Effector memory CD8-positive, alpha-beta T cell (primary cell): ENCODE measurements at regions not wholly inside any gene's neighbourhood (a gene's known extent, or its start where the extent isn't known, plus 50 kb on each side); places are given as distances from the start of the nearest gene placed in this dataset.

Experiments
- ATAC-seq: fragments of 150-1000 bp; cut with Tn5 transposase; replicated peaks from 2 replicates; pipeline ENCODE4 v1.10.0; 2021; ENCODE audit warnings: mild to moderate bottlenecking, moderate library complexity
- DNase-seq, 3 experiments: peaks; one replicate each; pipeline ENCODE4 v3.0.0; 2021
- H3K27ac Mint-ChIP-seq, 2 donors: one replicate each; pipeline ENCODE4 v1.8.0; 2022; ENCODE audit warnings: mild to moderate bottlenecking in 2 of 2, mixed read lengths in 2 of 2, moderate library complexity in 2 of 2
- H3K27me3 Mint-ChIP-seq, 2 donors: one replicate each; pipeline ENCODE4 v1.8.0; 2022; ENCODE audit warnings: mixed read lengths in 2 of 2
- H3K36me3 Mint-ChIP-seq: one replicate; pipeline ENCODE4 v1.8.0; 2022; ENCODE audit warnings: mild to moderate bottlenecking, moderate library complexity, mixed read lengths; ENCODE audit not compliant: insufficient read depth
- H3K4me1 Mint-ChIP-seq, 2 donors: one replicate each; pipeline ENCODE4 v1.8.0; 2022; ENCODE audit warnings: low read depth in 2 of 2, mixed read lengths in 2 of 2
- H3K4me3 Mint-ChIP-seq, 2 donors: one replicate each; pipeline ENCODE4 v1.8.0; 2022; ENCODE audit warnings: mild to moderate bottlenecking in 2 of 2, mixed read lengths in 2 of 2, moderate library complexity in 2 of 2
- H3K9me3 Mint-ChIP-seq, 2 donors: one replicate each; pipeline ENCODE4 v1.8.0; 2022; ENCODE audit warnings: mixed read lengths in 2 of 2

DNA sequence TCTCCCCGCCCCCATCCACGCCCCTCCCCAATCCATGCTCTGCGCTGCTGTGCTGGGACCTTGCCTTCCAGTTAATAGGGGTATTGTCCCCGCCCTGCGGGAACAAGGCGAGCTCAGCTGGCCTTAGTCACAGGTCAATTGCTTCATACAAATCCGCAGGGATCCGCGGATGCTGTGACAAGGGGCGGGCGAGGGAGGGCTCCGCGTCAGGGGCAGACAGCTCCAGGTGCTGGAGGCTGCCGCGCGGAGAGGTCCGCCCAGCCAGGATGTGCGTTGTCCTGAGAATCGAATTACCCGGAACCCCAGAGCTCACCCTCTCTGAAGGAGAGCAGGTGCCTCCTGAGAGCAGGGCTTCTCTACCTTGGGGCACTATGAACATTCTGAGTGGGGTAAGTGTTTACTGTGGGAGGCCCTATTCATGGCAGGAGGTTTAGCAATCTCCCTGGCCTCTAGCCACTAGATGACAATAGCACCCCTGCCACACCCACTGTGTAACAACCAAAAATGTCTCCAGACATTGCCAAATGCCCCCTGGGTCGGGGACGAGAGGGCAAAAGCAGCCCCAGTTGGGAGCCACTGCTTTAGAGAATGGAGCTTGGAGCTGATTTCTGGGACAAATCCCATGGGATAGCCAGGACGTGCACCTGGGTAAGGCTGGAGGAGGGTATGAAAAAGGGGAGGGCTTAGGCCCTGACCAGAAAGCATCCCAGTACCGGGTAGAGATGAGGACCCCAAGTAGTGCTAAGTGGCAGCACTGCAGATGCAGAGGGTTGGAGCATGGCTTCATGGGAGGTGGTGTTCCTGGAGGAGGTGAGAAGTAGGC, 138.2 kb downstream of the CYLD start:
- peaks cover 52 to 88% of the 10 kb centered on the region in 2 donors for H3K27me3 Mint-ChIP-seq
- peaks cover 2 to 4% of the 10 kb centered on the region in 2 donors for H3K4me1 Mint-ChIP-seq
- DNase-seq (no peak), ATAC-seq (no peak)
- H3K27ac Mint-ChIP-seq, result no peak overlapping the region
- no peaks in the 10 kb centered on the region for H3K9me3 Mint-ChIP-seq
- H3K36me3 Mint-ChIP-seq, result no peaks in the 10 kb centered on the region
- H3K4me3 Mint-ChIP-seq, result no peak overlapping the region

- Mint-ChIP-seq H3K4me3 (no peak overlapping the region), H3K27me3 (peaks cover 62 to 81% of the 10 kb centered on the region in 2 donors), H3K36me3 (no peaks in the 10 kb centered on the region), H3K9me3 (no peaks in the 10 kb centered on the region), H3K4me1 (peaks cover 2 to 4% of the 10 kb centered on the region in 2 donors), H3K27ac (no peak overlapping the region)
- DNase-seq (no peak), ATAC-seq (no peak)
Measured at GRCh38 chr16:50878966-50879615, 137.2 kb downstream of the CYLD start.

GRCh38 chr16:50878536-50878935, 136.7 kb downstream of the CYLD start:
- no peak overlapping the region for H3K4me3 Mint-ChIP-seq
- no peak overlapping the region for H3K27ac Mint-ChIP-seq
- H3K4me1 Mint-ChIP-seq, result no peaks in the 10 kb centered on the region
- no peaks in the 10 kb centered on the region for H3K36me3 Mint-ChIP-seq
- DNase-seq, result no peak
- ATAC-seq, result no peak
- no peaks in the 10 kb centered on the region for H3K9me3 Mint-ChIP-seq
- peaks cover 62 to 75% of the 10 kb centered on the region in 2 donors for H3K27me3 Mint-ChIP-seq

DNA sequence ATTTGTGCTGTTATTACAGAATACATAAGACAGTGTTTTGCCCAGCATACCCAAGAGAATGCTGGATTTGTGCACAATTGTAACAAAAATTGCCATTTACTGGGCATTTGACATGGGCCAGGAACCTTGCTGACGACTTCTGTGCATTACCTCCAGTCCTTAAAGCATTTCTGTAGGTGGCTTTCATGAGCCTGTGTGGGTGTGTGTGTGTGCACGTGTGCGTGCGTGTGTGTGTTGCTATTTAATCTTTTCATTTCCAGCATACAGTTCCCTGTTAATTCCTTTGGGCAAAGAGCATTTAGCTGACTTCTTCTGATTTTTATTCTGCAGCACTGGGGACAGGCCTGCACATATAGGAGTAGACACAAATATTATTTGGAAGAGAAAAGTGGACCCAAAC, 134.4 kb downstream of the CYLD start:
- H3K36me3 Mint-ChIP-seq, result no peaks in the 10 kb centered on the region
- no peaks in the 10 kb centered on the region for H3K9me3 Mint-ChIP-seq
- H3K4me3 Mint-ChIP-seq, result no peak overlapping the region
- ATAC-seq (no peak), DNase-seq (no peak)
- H3K4me1 Mint-ChIP-seq, result no peaks in the 10 kb centered on the region
- peaks cover 54 to 63% of the 10 kb centered on the region in 2 donors for H3K27me3 Mint-ChIP-seq
- H3K27ac Mint-ChIP-seq, result no peak overlapping the region

GRCh38 chr16:50868577-50868976, 126.7 kb downstream of the CYLD start:
- peaks cover 8 to 11% of the 10 kb centered on the region in 2 donors for H3K27me3 Mint-ChIP-seq
- no peak overlapping the region for H3K27ac Mint-ChIP-seq
- no peaks in the 10 kb centered on the region for H3K4me1 Mint-ChIP-seq
- no peaks in the 10 kb centered on the region for H3K9me3 Mint-ChIP-seq
- no peak overlapping the region for H3K4me3 Mint-ChIP-seq
- ATAC-seq (no peak), DNase-seq (no peak)
- no peaks in the 10 kb centered on the region for H3K36me3 Mint-ChIP-seq

GRCh38 chr16:50866806-50867205, 124.9 kb downstream of the CYLD start:
- Mint-ChIP-seq H3K27me3 (peaks cover 17 to 21% of the 10 kb centered on the region in 2 donors), H3K27ac (no peak overlapping the region), H3K4me1 (no peaks in the 10 kb centered on the region), H3K9me3 (no peaks in the 10 kb centered on the region), H3K4me3 (no peak overlapping the region), H3K36me3 (no peaks in the 10 kb centered on the region)
- ATAC-seq, result no peak
- DNase-seq, result no peak

DNA sequence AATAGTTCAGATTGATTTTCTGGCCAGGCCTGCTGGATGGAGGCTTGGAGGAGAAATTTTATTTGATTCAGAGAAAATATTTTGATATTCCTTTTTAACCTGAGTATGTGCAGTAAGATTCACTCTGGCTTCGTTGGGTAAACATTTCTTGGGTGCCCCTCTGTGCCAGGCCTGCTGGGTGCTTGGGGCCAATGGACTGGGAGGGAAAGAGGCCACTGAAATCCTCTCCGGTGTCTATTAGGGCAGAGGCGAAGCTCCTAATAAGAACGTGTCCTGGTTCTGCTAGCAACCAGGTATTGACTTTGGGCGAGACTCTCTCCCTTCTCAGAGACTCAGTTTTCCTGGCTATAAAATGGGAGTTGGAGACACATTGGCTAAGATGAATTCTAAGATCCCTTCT, 122.5 kb downstream of the CYLD start:
- Mint-ChIP-seq H3K27me3 (peaks cover 31 to 34% of the 10 kb centered on the region in 2 donors), H3K36me3 (no peaks in the 10 kb centered on the region), H3K4me1 (peaks cover 0 to 3% of the 10 kb centered on the region in 2 donors), H3K4me3 (no peak overlapping the region), H3K9me3 (no peaks in the 10 kb centered on the region), H3K27ac (no peak overlapping the region)
- ATAC-seq (no peak), DNase-seq (no peak)

GRCh38 chr16:50863644-50864144, 121.8 kb downstream of the CYLD start:
- peaks cover 32 to 34% of the 10 kb centered on the region in 2 donors for H3K27me3 Mint-ChIP-seq
- no peaks in the 10 kb centered on the region for H3K36me3 Mint-ChIP-seq
- H3K4me3 Mint-ChIP-seq, result no peak overlapping the region
- no peak overlapping the region for H3K27ac Mint-ChIP-seq
- no peak for DNase-seq
- peaks cover 0 to 3% of the 10 kb centered on the region in 2 donors for H3K4me1 Mint-ChIP-seq
- no peak for ATAC-seq
- H3K9me3 Mint-ChIP-seq, result no peaks in the 10 kb centered on the region

DNA sequence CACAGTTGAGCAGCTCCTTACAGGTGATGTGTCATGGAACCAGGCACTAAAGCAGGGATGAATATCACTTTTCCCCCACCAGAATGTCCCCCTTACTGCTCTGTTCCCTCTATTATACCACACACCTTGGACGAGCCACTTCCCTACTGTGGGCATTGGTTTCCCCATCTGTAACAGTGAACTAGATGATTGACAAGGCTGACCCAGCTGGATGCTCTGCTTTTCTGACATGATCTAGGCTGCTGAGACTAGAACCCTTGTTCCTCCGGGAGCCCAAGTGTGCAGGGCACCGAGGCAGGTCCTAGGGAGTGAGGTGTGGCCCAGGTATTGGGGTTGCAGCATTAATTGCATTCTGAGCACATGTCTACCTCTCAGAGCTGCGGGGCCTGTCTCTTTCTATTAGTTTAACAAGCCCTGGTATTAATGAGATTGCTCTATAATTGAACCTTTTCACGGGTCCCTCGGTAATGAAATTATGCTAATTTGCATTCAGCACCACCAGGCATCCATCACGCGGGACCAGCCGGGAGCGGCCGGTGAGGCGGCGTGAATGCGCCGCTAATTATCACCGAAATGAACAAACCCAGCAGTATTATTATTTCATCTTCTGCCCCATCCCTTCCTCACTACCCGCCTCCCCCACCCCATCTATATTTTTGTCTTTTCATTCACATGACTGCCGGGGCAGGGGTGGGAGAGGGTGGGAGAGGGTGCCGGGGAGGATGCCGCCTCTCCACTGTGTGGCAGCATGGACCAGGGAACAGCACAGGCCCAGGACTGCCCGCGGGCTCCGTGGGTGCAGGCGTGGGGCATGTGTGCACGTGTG, 121.1 kb downstream of the CYLD start:
- no peak for DNase-seq
- Mint-ChIP-seq H3K27me3 (peaks cover 35 to 38% of the 10 kb centered on the region in 2 donors), H3K9me3 (no peaks in the 10 kb centered on the region), H3K27ac (no peak overlapping the region), H3K4me1 (peaks cover 0 to 3% of the 10 kb centered on the region in 2 donors), H3K4me3 (no peak overlapping the region), H3K36me3 (no peaks in the 10 kb centered on the region)
- no peak for ATAC-seq

GRCh38 chr16:50861970-50862411, 120.1 kb downstream of the CYLD start:
- no peak overlapping the region for H3K27ac Mint-ChIP-seq
- no peak overlapping the region for H3K4me3 Mint-ChIP-seq
- no peaks in the 10 kb centered on the region for H3K36me3 Mint-ChIP-seq
- no peak for DNase-seq
- no peaks in the 10 kb centered on the region for H3K9me3 Mint-ChIP-seq
- H3K27me3 Mint-ChIP-seq, result peaks cover 44 to 48% of the 10 kb centered on the region in 2 donors
- no peak for ATAC-seq
- H3K4me1 Mint-ChIP-seq, result peaks cover 0 to 3% of the 10 kb centered on the region in 2 donors

GRCh38 chr16:50861451-50861850, 119.6 kb downstream of the CYLD start:
- DNase-seq (no peak), ATAC-seq (no peak)
- Mint-ChIP-seq H3K27ac (no peak overlapping the region), H3K27me3 (peaks cover 46 to 54% of the 10 kb centered on the region in 2 donors), H3K9me3 (no peaks in the 10 kb centered on the region), H3K4me3 (no peak overlapping the region), H3K36me3 (no peaks in the 10 kb centered on the region), H3K4me1 (peaks cover 0 to 3% of the 10 kb centered on the region in 2 donors)

DNA sequence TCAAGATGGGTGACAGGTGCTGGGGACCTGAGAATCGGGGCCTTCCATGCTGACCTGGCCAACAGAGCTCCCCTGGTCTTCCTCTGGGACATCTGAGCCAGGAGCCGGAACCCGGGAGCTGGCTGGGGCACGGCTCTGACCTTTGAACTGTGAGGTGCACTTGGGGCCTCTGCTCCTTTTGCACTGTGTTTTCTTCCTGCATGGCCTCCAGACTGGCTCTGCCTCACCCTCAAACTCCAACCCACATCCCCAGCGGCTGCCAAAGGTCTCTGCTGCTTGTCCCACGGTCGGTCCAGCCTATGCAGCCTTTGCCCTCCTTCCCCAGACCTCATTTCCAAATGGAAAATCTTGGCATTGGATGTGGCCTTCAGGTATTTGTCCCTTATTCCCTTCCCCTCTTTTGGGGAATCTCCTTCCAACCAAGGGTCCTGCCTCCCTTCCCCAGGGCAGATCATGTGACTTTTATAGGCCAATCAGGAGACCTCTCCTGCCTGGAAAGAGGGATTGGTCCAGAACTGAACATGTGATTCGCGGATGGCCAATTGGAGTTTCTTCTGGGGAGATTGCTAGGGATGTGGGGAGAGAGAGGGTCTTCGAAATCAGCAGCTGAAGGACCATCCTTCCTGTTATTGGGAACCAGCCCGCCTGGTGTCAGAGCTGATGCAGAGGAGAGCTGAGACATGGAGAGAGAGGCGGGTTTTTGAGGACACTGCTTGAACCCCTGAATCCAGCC, 117.9 kb downstream of the CYLD start:
- Mint-ChIP-seq H3K27ac (no peak overlapping the region), H3K36me3 (no peaks in the 10 kb centered on the region), H3K4me3 (no peak overlapping the region), H3K4me1 (peaks cover 0 to 3% of the 10 kb centered on the region in 2 donors), H3K9me3 (no peaks in the 10 kb centered on the region), H3K27me3 (peaks cover 52 to 65% of the 10 kb centered on the region in 2 donors)
- DNase-seq, result no peak
- no peak for ATAC-seq
